ENCODE measurements at regions not wholly inside any gene's neighbourhood (a gene's known extent, or its start where the extent isn't known, plus 50 kb on each side); places are given as distances from the start of the nearest gene placed in this dataset.
A peak's percentile ranks its signal among the peaks of the same experiment; 100 is the strongest.
"Not testable (repeated sequence)": the region's sequence is repeated elsewhere in the genome, so short reads cannot be mapped to it uniquely, and the experiment has no call there.

- DNase-seq (ENCODE audit: low read depth) = no peak
Measured at GRCh38 chr3:187852842-187853730, 107.8 kb upstream of the BCL6 start.

- DNase-seq (ENCODE audit: low read depth) = no peak
Measured at GRCh38 chr3:187855131-187855530, 109.9 kb upstream of the BCL6 start.

- DNase-seq (ENCODE audit: low read depth) = no peak
Measured at GRCh38 chr3:187856555-187856954, 111.3 kb upstream of the BCL6 start.

GRCh38 chr3:187858041-187858440, 112.8 kb upstream of the BCL6 start:
- no peak for DNase-seq (ENCODE audit: low read depth)

GRCh38 chr3:187858711-187859110, 113.4 kb upstream of the BCL6 start:
- no peak for DNase-seq (ENCODE audit: low read depth)

GRCh38 chr3:187862701-187863277, 117.5 kb upstream of the BCL6 start:
- not testable (repeated sequence) for DNase-seq (ENCODE audit: low read depth)

GRCh38 chr3:187870360-187871203, 125.3 kb upstream of the BCL6 start:
- no peak for DNase-seq (ENCODE audit: low read depth)

- no peak for DNase-seq (ENCODE audit: low read depth)
Measured at GRCh38 chr3:187871204-187871591, 125.9 kb upstream of the BCL6 start.

- no peak for DNase-seq (ENCODE audit: low read depth)
Measured at GRCh38 chr3:187871848-187872247, 126.6 kb upstream of the BCL6 start.

- DNase-seq (ENCODE audit: low read depth) = no peak
Measured at GRCh38 chr3:187873843-187874242, 128.6 kb upstream of the BCL6 start.

GRCh38 chr3:187875863-187876262, 130.6 kb upstream of the BCL6 start:
- DNase-seq (ENCODE audit: low read depth) = no peak

- DNase-seq (ENCODE audit: low read depth) = peak; percentile 34
Measured at GRCh38 chr3:187878772-187879518, 133.7 kb upstream of the BCL6 start.

- DNase-seq (ENCODE audit: low read depth) = no peak
Measured at GRCh38 chr3:187880441-187880840, 135.2 kb upstream of the BCL6 start.

- no peak for DNase-seq (ENCODE audit: low read depth)
Measured at GRCh38 chr3:187880851-187881250, 135.6 kb upstream of the BCL6 start.

- no peak for DNase-seq (ENCODE audit: low read depth)
Measured at GRCh38 chr3:187888701-187889100, 143.4 kb upstream of the BCL6 start.

- DNase-seq (ENCODE audit: low read depth) = no peak
Measured at GRCh38 chr3:187889106-187889505, 143.8 kb upstream of the BCL6 start.

- DNase-seq (ENCODE audit: low read depth) = peak; percentile 76
Measured at GRCh38 chr3:187889601-187890404, 144.5 kb upstream of the BCL6 start.

- DNase-seq (ENCODE audit: low read depth) = not testable (repeated sequence)
Measured at GRCh38 chr3:187890405-187890752, 145.1 kb upstream of the BCL6 start.

- DNase-seq (ENCODE audit: low read depth) = no peak
Measured at GRCh38 chr3:187896646-187897045, 151.4 kb upstream of the BCL6 start.

- no peak for DNase-seq (ENCODE audit: low read depth)
Measured at GRCh38 chr3:187899246-187899645, 154.0 kb upstream of the BCL6 start.

Data from fibroblast of gingiva (primary cell).